ENCODE measurements at regions not wholly inside any gene's neighbourhood (a gene's known extent, or its start where the extent isn't known, plus 50 kb on each side); places are given as distances from the start of the nearest gene placed in this dataset.

- DNase-seq, result no peak
Measured at GRCh38 chr2:19131871-19132270, 226.6 kb downstream of the OSR1 start.

DNA sequence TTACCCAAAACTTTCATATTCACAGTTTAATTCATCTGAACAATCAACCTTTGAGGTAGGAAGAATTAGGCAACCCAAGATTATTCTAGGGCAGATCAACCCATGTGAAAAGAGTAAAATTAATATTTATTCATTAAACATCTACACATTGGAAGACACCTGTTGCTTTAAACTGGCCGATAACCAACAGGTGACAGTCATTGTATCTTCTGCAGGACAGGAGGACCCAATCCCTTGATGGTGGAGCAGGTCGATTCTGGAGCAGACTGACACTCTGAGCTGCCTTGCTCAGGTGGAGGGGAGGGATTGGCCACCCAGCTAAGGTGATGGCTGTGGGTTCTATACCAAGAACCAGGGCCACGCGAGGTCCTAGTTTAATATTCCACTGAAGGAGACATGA lies 230.3 kb downstream of the OSR1 start:
- DNase-seq, result no peak

- DNase-seq, result no peak
Measured at GRCh38 chr2:19127616-19128015, 230.8 kb downstream of the OSR1 start.

GRCh38 chr2:19125901-19126680 lies 232.3 kb downstream of the OSR1 start:
- no peak for DNase-seq

GRCh38 chr2:19124135-19124534 lies 234.3 kb downstream of the OSR1 start:
- no peak for DNase-seq

GRCh38 chr2:19123556-19123955 lies 234.9 kb downstream of the OSR1 start:
- DNase-seq, result no peak

GRCh38 chr2:19122220-19122619 lies 236.2 kb downstream of the OSR1 start:
- no peak for DNase-seq

- DNase-seq, result no peak
Measured at GRCh38 chr2:19120941-19121750, 237.3 kb downstream of the OSR1 start.

DNA sequence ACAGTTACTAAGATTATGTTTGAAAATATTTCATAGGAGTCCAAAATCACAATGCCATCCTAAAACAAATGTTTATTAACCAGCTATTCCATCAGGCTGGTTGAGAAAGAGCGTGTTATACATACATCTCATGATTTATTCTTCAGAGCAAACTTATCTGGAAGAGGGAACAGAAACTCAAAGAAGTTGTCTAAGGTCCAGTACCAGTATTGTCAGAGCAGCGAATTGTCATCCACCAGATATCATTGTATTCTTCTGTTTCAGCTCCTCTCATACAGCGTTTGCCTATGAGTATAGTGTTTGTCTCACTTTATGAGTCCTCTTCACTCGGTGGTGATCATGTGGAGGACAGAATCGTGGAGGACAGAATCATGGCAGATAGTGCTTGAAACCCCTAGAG lies 238.2 kb downstream of the OSR1 start:
- no peak for DNase-seq

DNA sequence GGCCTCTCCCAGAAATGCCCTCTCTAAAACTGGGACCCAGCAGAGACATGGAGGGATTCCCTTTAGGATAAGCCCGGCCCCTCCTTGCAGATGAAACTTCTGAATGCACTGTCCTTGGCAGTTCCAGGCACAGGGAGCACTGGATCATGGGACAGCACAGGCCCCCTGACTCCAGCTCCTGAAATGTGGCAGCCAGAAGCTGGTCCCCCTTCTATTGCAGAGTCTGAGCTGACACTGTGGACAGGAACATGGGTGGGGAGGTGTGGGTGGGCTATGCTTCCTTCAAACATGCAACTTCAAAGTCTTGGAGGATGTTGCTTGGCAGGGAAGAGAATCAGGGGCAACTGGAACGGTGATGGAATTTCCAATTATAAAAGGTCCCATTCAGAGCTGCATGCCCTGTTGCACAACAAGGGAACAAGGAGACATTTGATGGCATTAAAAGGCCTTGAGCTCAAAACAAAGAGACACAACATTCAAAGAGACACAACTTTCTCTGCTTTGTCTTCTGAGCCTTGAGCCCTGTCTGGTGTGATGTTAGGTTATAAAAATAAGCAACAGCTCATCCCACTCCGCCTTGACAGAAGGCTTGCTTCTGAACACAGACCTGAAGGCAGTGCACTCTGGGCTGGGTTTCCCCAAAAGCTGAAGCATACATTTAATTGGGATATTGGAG lies 239.0 kb downstream of the OSR1 start:
- no peak for DNase-seq

DNA sequence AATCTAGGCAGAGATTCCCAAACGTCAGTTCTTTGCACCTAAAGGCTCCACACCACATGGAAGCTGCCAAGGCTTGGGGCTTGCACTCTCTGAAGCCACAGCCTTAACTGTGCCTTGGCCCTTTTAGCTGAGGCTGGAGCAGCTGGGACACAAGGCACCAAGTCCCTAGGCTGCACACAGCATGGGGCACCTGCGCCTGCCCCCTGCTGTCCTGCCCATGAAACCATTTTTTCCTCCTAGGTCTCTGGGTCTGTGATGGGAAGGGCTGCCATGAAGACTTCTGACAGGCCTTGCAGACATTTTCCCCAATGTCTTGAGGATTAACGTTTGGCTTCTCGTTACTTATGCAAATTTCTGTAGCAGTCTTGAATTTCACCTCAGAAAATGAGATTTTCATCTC lies 241.5 kb downstream of the OSR1 start:
- DNase-seq, result no peak

DNA sequence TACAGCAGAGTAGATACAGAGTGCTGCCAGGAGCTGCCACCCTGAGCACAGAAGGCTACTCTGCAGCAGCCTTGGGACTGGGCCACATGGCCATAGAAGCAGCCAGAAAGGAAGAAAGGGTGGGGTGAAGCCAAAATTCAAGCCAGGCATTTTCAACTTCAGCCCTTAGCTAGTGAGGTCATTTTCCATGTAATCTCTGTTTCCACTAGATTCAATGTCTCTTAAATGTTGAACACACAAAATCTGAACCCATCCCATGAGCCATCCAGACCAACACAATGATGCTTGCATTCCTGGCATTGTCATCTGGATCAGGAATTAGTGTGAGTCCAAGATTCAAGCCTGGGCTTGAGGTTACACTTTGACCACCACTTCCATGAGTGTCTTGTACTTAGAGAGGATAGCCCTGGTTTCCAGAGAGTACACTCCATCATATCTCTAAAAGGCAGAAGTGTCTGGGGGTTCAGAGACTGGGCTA lies 243.6 kb downstream of the OSR1 start:
- no peak for DNase-seq

DNA sequence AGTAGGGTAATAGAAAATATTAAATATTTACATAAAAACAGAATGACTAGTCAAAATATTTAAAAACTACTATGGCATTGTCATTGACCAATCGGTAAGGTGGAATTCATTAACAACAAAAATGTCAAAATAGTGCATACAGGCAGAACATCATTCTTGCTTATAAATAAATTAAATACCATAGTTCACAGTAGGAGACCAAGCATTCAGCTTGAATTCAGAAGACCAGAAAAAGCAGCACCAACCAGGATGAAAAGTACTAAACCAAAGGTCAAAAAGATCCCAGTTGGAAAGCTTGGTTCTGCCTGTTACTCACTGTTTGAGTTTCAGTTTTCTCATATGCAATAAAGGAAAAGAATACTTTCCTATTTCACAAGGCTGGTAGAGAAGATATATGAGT lies 244.3 kb downstream of the OSR1 start:
- DNase-seq, result no peak

- no peak for DNase-seq
Measured at GRCh38 chr2:19111354-19111753, 247.1 kb downstream of the OSR1 start.

GRCh38 chr2:19109518-19109917 lies 248.9 kb downstream of the OSR1 start:
- no peak for DNase-seq

DNA sequence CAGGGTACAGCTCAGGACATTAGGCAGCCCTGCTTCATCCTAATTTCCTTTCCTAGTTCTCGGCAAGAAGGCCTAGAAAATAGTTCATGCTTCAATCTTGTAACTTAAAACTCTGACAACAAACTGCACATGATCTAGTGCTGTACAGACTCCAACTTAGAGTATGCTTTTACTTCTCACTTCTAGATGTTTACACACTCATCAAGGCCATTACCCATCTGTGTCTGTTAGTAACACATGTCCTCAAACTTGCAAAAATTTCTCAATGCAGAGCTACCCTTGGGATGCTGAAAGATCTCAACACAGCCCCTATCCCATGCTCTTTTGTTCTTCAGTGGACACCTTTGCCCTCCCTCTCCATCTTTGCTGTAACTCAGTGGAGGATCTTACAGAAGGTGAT lies 252.0 kb downstream of the OSR1 start:
- no peak for DNase-seq

GRCh38 chr2:19104503-19104902 lies 253.9 kb downstream of the OSR1 start:
- DNase-seq, result no peak

DNA sequence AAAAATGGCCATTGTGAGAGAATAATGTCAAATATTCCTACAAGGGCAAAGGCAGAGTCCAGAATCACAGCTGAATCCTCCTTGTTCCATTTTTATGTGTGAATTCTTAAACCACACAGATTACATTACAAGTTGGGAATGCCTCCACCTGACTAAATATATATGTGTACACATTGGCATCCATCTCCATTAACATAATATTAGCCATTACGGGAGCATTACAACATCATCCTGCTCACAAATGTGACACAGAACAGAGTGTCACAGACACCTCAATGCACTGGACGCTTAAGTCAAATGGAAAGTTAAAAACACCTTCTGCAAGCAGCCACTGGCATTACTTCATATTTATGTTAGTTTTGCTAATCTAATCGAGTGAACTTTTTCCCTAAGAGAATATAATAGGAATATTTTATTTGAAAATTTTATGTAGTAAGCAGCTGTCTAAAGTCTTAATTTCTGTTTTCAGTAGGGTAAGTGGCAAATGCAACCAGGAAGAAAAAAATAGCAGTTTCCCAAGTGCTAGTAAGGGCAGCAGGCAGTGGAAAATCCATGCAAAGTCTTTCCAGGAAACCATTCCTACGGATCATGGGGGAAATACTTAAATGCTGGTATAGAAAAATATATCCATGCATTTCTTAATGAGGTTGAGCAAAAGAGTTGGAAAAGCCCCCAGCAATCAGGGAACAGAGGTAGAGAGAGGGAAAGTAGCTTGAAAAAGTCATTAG lies 255.6 kb downstream of the OSR1 start:
- no peak for DNase-seq

DNA sequence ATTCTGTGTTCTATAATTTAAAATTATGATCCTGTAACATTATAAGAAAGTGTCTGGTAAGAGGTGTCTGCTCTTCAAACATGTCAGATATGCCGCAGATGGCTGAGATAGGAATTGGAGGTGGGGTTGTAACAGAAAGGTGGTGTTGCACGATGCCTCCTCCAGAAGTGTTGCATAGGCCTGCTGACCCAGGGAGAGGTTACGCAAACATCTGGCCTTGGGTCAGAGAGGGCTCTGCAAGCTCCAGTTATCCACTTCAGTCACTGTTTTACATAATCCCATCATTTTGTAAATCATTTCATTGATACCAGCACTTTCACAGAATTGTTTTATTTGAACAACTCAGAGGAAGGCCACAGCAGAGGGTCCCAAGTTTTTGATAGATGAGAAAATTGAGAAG lies 256.5 kb downstream of the OSR1 start:
- DNase-seq, result no peak

GRCh38 chr2:19100570-19100969 lies 257.9 kb downstream of the OSR1 start:
- DNase-seq, result no peak

- no peak for DNase-seq
Measured at GRCh38 chr2:19099181-19099580, 259.2 kb downstream of the OSR1 start.

GRCh38 chr2:19098467-19099160 lies 259.8 kb downstream of the OSR1 start:
- DNase-seq, result no peak
